Stimulated activated naive CD4-positive, alpha-beta T cell treated with Interleukin-2 at 50 U/mL for 16 hours (primary cell): ENCODE measurements at regions not wholly inside any gene's neighbourhood (a gene's known extent, or its start where the extent isn't known, plus 50 kb on each side); places are given as distances from the start of the nearest gene placed in this dataset.
"Not testable (repeated sequence)": the region's sequence is repeated elsewhere in the genome, so short reads cannot be mapped to it uniquely, and the experiment has no call there.

Experiments
- DNase-seq: peaks from one replicate; lab custom pipeline; 2025; lab: John Stamatoyannopoulos, UW

- no peak for DNase-seq
Observed at GRCh38 chr2:57440437-57440836, 606.2 kb upstream of the VRK2 start.

- no peak for DNase-seq
Observed at GRCh38 chr2:57443086-57443485, 603.5 kb upstream of the VRK2 start.

- no peak for DNase-seq
Observed at GRCh38 chr2:57443973-57444521, 602.6 kb upstream of the VRK2 start.

- DNase-seq, result no peak
Observed at GRCh38 chr2:57444752-57445430, 601.7 kb upstream of the VRK2 start.

GRCh38 chr2:57448816-57449215 lies 597.8 kb upstream of the VRK2 start:
- no peak for DNase-seq

- no peak for DNase-seq
Observed at GRCh38 chr2:57450170-57450569, 596.4 kb upstream of the VRK2 start.

GRCh38 chr2:57452634-57453033 lies 594.0 kb upstream of the VRK2 start:
- DNase-seq, result no peak

GRCh38 chr2:57453945-57454344 lies 592.7 kb upstream of the VRK2 start:
- no peak for DNase-seq

- no peak for DNase-seq
Observed at GRCh38 chr2:57460396-57461276, 586.0 kb upstream of the VRK2 start.

- DNase-seq, result no peak
Observed at GRCh38 chr2:57461624-57462023, 585.0 kb upstream of the VRK2 start.

GRCh38 chr2:57465067-57465466 lies 581.5 kb upstream of the VRK2 start:
- DNase-seq, result no peak

- DNase-seq, result no peak
Observed at GRCh38 chr2:57465967-57466366, 580.6 kb upstream of the VRK2 start.

GRCh38 chr2:57475391-57475790 lies 571.2 kb upstream of the VRK2 start:
- no peak for DNase-seq

- no peak for DNase-seq
Observed at GRCh38 chr2:57479981-57480380, 566.6 kb upstream of the VRK2 start.

GRCh38 chr2:57488061-57488460 lies 558.5 kb upstream of the VRK2 start:
- no peak for DNase-seq

- DNase-seq, result no peak
Observed at GRCh38 chr2:57490741-57491140, 555.9 kb upstream of the VRK2 start.

GRCh38 chr2:57491213-57491612 lies 555.4 kb upstream of the VRK2 start:
- DNase-seq, result no peak

- not testable (repeated sequence) for DNase-seq
Observed at GRCh38 chr2:57493966-57494365, 552.6 kb upstream of the VRK2 start.

- no peak for DNase-seq
Observed at GRCh38 chr2:57497489-57498096, 549.0 kb upstream of the VRK2 start.

GRCh38 chr2:57504787-57505186 lies 541.8 kb upstream of the VRK2 start:
- DNase-seq, result no peak

GRCh38 chr2:57509189-57509588 lies 537.4 kb upstream of the VRK2 start:
- DNase-seq, result no peak

- no peak for DNase-seq
Observed at GRCh38 chr2:57510704-57511103, 535.9 kb upstream of the VRK2 start.

- DNase-seq, result no peak
Observed at GRCh38 chr2:57515366-57515765, 531.2 kb upstream of the VRK2 start.
